Fibroblast of skin of right quadriceps (primary cell): ENCODE measurements at regions not wholly inside any gene's neighbourhood (a gene's known extent, or its start where the extent isn't known, plus 50 kb on each side); places are given as distances from the start of the nearest gene placed in this dataset.
"Not testable (repeated sequence)": the region's sequence is repeated elsewhere in the genome, so short reads cannot be mapped to it uniquely, and the experiment has no call there.

Experiments
- DNase-seq: peaks from one replicate; pipeline ENCODE4 v3.0.0-alpha.2; 2013

- no peak for DNase-seq
Measured at GRCh38 chr19:30066781-30067759, 125.0 kb downstream of the URI1 start.

- not testable (repeated sequence) for DNase-seq
Measured at GRCh38 chr19:30067956-30068506, 126.0 kb downstream of the URI1 start.

DNA sequence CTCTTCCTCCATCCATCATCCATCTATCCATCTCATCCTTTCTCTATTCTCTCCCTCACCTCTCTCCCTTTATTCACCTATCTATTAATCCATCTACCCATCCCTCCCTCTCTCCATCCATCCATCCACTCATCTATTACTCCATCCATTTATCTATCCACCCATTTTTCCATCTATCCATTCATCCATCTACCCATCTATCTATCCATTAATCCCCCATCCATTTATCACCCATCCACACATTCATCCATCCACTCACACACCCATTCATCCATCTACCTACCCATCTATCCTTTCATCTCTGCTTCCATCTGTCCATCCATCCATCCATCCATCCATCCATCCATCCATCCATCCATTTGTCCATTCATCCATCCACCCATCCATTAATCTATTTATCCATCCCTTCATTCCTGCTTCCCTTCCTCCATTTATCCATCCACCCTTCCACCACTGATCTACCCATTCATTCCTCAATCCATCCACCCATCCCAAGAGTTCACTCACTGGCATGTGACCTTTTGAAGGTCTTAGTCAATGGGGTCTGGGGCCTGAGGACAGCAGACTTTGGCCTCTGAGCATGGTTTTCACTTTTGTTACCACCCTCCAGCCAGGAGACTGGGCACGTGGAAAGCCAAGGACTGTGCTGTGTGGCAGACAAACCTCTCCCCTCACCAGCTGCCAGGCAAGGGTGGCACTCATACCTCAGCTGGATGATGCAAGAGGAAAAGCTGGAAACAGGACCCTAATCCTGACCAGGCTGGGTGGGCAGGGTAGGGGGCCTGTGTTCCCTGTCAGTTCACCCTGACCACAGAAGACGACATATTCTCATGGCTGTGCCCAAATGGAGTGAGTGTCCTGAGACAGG lies 126.7 kb downstream of the URI1 start:
- DNase-seq, result no peak

- DNase-seq, result no peak
Measured at GRCh38 chr19:30069535-30070197, 127.6 kb downstream of the URI1 start.

DNA sequence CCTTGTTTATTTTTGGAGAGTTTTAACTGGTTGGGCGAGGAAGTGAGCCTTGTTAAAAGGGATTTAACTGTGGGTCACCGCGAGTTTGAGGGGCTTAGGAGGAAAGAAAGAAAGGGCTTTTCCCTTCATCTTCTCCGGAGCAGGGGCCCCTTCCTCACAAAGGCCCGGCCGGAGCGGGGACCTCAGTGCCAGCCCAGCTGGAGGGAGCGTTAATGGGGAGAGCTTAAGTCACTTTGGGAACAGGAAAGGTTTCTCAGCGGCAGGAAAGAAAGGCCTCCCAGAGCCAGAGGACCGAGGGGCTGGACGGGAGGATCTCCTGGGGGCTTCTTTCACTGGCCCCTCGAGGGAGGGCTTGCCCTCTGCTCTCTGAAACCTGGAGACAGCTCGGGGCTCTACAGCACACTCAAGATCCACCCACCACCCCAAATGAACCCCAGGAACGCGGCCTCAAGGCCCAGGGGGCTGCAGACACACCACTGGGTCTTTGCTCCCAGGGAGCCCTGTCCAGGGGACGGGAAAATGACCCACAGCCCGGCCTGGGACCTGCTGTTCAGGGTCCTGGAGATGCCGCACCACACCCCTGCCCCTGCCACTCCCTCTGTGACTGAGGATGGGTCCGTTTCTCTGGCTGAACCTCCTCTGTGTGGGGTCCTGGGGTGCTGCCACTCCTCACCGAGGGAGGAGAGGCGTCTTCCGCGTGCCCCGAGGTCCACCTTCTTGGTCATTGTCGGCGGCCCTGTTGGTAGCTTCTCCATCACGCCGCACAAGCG lies 128.3 kb downstream of the URI1 start:
- DNase-seq, result no peak

GRCh38 chr19:30070968-30071632 lies 129.1 kb downstream of the URI1 start:
- DNase-seq, result no peak

GRCh38 chr19:30071871-30072270 lies 129.8 kb downstream of the URI1 start:
- no peak for DNase-seq

- no peak for DNase-seq
Measured at GRCh38 chr19:30073152-30074000, 131.3 kb downstream of the URI1 start.

- no peak for DNase-seq
Measured at GRCh38 chr19:30074096-30074495, 132.1 kb downstream of the URI1 start.

DNA sequence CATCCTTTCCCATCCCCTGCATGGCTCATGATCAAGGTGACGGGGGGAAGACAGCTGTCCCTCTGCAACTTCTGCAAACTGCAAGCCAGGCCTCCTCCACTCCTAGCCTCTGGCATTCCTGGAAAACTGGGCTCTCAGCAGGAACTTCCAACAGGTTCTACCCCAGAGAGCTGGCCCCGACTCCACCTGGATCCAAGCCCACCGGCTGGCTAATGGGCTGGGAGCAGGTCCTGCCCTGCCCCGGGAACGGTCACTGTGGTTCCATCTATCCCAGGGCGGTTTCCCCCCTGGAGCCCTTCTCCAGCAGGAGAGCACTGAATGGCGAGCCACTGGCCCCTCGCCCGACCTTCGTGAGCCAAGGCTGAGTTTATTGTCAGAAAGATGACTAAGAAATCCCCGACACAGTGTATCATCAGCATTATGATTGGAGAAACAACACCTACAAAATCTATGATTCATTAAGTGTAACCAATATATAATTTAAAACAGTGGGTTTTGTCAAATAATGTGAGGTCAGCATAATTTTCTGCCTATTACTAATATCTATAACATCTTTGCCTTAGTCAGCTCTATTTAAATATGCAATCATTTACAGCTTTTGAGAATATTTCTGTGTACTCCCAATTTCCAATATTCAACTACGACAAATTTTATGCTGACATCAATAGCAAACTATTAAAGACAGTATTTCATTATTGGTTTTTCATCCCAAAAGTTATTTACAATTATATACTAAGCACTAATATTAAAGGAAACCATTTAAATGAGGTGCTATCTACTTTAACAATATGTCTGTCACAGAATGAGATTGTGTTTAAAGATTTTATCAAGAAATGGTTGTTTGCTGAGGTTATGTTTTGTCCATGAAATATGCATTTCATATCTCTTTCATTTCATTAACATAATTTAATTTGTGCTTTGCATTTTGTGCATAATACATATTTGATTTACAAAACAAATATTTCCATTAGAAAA lies 133.0 kb downstream of the URI1 start:
- DNase-seq, result peak; percentile 3

DNA sequence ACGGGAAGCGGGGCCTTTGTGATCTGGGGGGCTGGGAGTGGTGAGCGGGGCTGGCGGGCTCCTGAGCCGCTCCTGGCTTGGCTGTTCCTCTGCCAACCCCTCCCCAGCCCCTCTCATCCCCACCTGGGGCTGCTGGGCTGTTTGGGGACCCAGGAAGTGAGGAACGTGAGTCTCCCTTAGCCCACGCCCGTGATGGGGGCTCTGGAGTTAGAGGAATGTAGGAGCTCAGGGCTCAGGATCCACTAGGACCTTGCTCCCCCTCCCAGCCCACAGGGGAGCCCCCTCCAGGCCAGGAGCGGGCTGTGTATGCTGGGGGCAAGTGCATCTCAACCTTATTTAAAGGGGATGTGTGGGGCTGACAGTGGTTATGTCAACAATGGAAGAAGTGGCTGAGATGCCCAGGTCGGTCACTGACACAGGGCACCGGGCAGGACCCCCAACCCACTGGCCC lies 134.1 kb downstream of the URI1 start:
- DNase-seq, result no peak

DNA sequence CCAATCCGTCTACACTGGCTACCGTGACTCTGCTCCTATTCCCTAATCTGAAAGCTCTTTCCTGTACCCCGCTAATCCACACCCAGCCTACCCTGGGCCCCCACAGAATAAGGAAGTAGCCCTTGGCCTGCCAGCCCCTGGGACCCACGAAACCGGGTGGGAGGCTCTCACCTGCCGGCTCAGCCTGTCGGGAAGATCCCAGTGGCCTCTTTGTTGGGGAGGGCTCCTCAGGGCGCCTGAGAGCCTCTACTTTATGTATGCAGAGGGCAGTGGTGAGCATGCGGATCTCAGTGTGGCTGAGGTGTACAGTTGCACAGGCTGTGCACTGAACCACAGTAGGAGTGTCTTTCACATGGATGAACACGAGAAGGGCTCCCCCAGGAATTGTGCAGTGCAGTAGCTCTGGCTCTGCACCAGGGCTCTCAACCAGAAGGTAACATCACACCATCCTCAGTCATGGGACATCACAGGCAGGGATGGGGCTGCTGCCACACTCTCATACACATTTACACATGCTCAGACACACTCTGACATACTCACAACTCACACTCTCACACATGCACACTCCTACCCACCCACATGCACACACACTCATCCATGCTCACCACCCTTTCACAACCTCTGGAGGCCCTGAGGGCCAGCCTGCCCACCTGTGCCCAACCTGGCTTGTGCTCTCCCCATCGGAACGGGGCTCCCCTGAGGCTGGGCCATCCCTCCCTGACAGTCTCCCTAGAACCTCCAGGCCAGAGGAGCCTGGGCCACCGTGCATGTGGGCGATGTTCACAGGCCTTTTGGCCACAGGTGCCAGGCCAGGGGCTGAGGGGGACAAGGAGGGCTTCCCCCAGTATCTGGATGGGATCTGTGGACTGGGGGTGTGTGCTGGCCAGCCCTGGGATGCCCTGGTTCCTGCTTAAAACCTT lies 135.0 kb downstream of the URI1 start:
- no peak for DNase-seq

- DNase-seq, result no peak
Measured at GRCh38 chr19:30077851-30078355, 135.9 kb downstream of the URI1 start.

GRCh38 chr19:30078381-30078910 lies 136.4 kb downstream of the URI1 start:
- DNase-seq, result no peak

DNA sequence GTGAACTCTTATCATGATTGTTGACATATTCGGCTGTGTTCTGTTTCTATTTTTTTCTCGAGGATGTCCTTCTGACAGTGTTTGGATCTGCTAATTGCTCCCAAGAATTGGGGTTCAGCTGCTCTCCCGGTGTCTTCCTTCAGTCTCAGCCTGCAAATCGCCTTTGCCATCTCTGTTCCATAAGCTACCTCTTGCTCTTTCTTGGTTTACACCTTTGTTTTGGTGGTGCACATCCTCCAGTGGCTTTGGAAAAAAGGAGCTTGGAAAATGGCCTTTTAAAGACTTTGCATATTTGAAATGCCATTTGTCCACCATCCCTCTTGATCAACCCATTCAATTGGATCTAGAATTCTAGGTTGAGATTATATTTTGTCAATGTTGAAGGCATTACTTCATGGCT lies 137.2 kb downstream of the URI1 start:
- DNase-seq, result no peak

GRCh38 chr19:30082168-30082567 lies 140.1 kb downstream of the URI1 start:
- DNase-seq, result no peak

- no peak for DNase-seq
Measured at GRCh38 chr19:30082611-30083010, 140.6 kb downstream of the URI1 start.
